ENCODE measurements at regions not wholly inside any gene's neighbourhood (a gene's known extent, or its start where the extent isn't known, plus 50 kb on each side); places are given as distances from the start of the nearest gene placed in this dataset.

- TF ChIP-seq, protein P1, sequence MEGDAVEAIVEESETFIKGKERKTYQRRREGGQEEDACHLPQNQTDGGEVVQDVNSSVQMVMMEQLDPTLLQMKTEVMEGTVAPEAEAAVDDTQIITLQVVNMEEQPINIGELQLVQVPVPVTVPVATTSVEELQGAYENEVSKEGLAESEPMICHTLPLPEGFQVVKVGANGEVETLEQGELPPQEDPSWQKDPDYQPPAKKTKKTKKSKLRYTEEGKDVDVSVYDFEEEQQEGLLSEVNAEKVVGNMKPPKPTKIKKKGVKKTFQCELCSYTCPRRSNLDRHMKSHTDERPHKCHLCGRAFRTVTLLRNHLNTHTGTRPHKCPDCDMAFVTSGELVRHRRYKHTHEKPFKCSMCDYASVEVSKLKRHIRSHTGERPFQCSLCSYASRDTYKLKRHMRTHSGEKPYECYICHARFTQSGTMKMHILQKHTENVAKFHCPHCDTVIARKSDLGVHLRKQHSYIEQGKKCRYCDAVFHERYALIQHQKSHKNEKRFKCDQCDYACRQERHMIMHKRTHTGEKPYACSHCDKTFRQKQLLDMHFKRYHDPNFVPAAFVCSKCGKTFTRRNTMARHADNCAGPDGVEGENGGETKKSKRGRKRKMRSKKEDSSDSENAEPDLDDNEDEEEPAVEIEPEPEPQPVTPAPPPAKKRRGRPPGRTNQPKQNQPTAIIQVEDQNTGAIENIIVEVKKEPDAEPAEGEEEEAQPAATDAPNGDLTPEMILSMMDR (conservative IDR thresholded peaks at IDR 0.05; ENCODE audit: low read length) = no peak
- no peak for TF ChIP-seq EZH2phosphoT487 (IDR thresholded peaks at IDR 0.05; ENCODE audit: borderline replicate concordance, low read depth, low read length)
Measured at GRCh38 chr7:65287023-65287422, 86.6 kb upstream of the ZNF92 start.
